T-helper 9 cell (primary cell): ENCODE measurements at regions not wholly inside any gene's neighbourhood (a gene's known extent, or its start where the extent isn't known, plus 50 kb on each side); places are given as distances from the start of the nearest gene placed in this dataset.
"Not testable (repeated sequence)": the region's sequence is repeated elsewhere in the genome, so short reads cannot be mapped to it uniquely, and the experiment has no call there.

ENCODE experiments used
- DNase-seq: peaks from one replicate; pipeline ENCODE4 v3.0.0-alpha.2; 2020

DNA sequence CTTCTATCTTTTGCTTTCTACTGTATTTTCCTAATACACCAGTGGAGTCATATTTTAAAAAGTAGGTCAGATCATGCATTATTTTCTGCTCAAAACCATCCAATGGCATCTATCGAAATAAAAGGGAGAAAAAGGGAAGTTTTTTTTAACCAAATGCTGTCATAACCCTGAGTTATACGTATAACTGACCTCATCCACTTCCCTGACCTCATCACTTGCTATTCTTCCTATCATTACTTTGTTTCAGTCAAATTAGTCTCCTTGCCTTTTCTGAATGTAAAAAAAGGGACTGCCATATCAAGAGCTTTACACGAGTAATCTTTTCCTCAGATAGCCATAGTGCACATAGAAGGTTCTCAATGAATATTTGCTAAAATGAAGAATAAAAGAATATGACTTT is 1383.6 kb downstream of the ZPLD1 start:
- no peak for DNase-seq

DNA sequence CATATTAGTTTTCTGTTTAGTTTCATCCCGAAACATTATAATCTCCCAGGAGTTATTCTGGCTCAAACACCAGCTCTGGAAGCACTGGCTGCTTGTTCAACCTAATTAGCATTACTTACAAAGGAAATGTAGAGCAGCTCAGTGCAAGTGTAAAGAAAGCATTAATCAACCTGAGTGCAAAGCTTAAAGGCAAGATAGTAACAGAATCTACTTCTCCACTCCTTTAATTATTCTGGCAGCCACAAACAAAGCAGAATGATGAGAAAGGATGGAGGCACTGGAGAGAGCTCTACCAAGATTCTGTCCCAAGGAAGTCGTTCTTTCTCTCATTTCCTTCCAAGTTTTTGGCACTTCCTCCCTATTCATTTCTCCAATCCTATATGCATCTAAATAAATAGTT is 1384.0 kb downstream of the ZPLD1 start:
- no peak for DNase-seq

DNA sequence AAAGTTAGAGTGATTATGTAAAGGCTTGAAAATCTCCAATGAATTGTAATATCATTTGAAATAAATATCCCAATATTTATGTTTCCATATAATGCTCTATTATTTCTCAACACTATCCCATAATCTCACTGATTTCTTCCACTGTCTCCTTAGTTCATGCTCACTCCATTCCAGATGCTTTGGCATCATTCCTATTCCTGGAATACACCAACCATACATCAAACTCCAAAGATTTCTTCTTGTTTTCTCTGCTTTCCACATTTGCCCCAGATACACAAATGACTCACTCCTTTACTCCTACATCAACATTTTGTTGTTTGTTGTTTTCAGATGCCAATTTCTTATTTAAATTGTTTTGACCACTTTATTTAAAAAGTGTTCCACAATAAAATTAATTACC is 1390.8 kb downstream of the ZPLD1 start:
- DNase-seq, result no peak

DNA sequence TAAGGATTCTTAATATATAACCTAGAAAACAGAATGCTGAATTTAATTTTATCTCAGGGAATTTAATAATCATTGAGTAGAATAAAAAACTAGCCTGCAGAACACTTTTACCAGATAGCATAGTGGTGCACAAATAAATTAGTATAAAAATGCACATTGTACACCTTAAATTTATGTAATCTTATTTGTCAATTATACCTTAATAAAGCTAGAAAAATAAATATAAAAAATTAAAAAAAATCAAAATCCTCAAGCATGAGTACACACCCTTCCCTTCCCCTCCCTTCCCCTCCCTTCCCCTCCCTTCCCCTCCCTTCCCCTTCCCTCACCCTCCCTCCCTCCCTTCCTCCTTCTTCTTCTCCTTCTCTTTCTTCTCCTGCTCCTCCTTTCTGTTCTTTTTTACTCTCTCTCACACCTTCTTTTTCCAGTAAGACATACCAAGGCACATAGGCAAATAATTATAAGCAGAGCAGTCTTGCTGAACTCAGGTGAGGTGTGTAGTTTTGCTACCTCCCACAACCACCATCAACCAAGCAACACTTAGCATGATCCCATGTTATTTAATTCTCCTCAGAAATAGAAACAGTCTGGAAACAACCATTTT is 1395.0 kb downstream of the ZPLD1 start:
- no peak for DNase-seq

DNA sequence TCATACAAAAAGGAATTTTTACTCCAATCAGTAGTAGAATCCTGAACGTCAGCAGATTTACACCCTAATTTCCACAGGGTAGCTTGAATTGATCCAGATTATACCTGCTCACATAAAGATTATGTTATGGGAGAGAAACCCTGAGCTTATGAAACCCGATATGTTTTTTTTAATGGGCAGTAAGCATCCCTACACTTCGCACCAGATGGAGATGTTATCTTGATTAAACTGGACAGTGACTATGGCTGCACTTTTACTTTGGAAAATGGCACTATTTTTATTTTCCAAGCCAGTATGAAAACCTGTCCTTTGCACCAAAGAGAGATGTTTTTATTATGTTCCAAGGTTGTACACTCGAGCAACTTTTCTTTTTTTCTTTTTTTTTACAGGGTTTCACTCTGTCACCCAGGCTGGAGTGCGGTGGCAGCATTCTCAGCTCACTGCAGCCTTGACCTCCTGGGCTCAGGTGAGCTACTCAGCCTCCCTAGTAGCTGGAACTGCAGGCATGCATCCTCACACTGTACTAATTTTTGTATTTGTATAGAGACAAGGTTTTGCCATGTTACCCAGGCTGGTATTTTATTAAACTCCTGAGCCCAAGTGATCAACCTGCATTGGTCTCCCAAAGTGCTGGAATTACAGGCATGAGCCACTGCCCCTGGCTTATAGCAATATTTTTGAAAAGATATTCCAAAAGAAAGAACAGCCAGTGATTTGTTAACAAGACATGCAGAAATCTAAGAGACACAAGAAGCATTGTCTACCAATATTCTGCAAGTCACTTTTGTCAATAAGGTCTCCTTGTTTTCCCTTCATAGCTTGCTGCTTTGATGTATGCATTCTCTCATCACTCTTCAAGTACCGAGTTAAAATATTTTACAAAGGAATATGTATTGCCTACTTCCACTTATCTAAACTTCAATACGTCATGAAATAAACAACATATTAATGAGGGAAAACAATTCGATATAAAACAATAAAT is 1412.6 kb downstream of the ZPLD1 start:
- no peak for DNase-seq

DNA sequence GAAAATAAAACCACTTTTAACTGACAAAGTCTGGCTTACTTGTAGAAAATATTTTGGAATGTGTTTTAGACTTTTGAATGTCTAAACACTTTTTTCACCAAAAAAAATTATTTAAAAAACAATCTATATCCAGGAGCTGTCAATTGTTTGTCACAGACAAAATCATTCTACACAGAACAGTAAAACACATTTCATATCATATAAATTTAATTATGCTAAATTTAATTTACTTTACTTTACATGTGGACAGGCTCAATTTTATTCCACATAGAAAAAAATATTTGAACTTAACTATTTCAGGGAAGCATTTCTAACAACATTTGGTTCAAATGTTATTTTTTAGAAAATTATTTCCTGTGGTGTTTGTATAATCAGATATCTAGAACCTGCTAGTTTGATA is 1417.0 kb downstream of the ZPLD1 start:
- no peak for DNase-seq

DNA sequence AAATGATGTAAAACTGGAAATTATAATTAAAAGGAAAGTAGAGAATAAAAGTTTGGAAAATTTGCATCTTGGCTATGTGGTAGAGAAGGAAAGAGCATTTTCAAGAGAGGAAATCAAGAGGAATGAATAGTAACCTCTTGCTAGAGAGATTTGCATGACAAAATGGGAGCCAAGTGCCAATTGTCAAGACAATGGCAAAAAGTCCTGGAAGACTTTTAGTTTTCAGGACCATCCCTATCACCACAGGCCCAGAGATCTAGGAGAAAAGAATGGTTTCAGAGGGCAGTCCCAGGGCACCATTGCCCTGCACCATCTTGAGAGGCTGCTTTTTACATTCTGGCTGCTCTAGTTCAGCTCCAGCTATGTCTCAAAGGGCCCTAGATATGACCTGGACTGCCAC is 1427.6 kb downstream of the ZPLD1 start:
- DNase-seq, result no peak

DNA sequence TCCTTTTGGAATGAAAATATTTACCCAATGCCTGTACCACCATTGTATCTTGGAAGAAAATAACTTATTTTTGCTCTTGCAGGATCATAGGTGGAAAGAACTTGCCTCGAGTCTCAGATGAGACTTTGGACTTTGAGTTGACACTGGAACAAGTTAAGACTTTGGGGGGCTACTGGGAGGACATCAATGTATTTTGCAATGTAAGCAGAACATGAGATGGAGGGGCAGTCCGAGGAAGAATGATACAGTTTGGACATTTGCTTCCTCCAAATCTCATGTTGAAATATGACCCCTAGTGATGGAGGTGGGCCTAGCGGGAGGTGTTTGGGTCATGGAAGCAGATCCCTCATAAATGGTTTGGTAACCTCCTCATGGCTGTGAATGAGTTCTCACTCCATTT is 1428.6 kb downstream of the ZPLD1 start:
- no peak for DNase-seq

DNA sequence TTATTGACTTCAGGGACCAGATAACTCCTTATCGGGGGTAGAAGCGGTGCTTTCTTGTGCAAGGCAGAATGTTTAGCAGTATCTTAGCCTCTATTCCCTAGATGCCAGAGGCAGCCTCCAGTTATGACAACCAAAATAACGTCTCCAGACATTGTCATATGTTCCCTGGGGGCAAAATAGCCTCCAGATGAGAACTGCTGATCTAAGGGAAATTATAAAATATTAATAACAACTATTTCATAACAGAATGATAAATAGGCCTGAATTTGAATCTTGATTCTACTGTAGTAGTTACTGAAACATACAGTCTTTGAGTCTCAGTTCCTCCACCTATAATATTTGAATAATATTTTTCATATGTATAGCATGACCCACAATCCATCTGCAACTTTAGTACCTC is 1431.3 kb downstream of the ZPLD1 start:
- DNase-seq, result no peak

DNA sequence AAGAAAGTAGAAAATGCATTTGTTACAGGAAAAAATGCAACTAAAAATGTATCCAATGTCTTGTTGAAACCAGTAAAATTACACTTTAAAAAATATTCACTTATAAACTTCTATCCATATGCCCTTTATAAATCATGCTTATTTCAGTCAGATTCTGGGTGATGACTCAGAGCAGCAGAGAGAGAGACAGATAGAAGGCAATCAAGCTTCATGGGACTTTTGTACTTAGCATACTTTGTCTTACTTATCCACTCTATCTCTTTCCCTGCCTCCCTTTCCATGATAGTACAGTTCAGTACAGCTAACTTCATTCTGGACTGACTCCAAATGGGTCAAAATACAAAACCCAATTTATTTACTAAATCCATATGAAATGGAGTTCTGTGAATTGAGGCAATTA is 1438.2 kb downstream of the ZPLD1 start:
- no peak for DNase-seq

DNA sequence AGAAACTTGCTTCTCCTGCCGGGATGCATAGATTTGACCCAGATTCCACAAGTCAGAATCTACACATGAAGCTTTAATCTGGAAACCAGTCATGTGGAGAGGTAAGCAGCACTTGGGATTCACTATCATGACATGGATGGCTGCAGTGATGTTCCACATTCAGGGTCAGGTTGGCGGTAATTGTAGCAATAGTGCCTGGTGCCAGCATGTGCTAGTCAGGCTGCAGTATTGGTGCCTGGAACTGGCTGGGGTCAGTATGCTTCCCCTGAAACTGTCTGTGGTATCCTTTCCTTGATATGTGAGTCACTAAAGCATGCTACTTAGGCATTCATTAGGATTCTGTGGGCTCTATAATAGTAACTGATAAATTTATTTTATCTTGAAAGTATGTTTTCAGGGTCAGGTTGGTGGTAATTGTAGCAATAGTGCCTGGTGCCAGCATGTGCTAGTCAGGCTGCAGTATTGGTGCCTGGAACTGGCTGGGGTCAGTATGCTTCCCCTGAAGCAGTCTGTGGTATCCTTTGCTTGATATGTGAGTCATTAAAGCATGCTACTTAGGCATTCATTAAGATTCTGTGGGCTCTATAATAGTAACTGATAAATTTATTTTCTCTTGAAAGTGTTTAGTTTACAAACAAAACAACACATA is 1439.2 kb downstream of the ZPLD1 start:
- DNase-seq, result no peak

DNA sequence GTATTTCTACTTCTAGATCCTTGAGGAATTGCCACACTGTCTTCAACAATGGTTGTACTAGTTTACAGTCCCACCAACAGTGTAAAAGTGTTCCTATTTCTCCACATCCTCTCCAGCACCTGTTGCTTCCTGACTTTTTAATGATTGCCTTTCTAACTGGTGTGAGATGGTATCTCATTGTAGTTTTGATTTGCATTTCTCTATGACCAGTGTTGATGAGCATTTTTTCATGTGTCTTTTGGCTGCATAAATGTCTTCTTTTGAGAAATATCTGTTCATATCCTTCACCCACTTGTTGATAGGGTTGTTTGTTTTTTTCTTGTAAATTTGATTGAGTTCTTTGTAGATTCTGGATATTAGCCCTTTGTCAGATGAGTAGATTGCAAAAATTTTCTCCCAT is 1447.0 kb downstream of the ZPLD1 start:
- not testable (repeated sequence) for DNase-seq

DNA sequence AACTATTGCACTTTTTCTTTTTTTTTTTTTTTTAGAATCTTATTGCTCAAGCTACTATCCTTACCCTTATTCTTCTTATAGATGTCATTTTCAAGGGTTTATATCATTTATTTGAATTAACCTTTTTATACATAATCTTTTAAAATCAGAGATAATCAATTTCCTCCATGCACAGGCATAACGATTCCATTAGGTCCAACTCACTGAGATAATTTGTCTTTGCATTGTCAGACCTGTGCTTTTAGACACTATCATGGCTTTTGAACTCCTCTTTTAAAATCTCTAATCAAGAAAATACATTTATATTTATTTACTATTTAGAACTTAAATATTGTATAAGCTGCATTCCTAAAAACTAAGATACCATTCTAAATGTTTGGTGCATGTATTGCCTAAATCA is 1454.9 kb downstream of the ZPLD1 start:
- no peak for DNase-seq

DNA sequence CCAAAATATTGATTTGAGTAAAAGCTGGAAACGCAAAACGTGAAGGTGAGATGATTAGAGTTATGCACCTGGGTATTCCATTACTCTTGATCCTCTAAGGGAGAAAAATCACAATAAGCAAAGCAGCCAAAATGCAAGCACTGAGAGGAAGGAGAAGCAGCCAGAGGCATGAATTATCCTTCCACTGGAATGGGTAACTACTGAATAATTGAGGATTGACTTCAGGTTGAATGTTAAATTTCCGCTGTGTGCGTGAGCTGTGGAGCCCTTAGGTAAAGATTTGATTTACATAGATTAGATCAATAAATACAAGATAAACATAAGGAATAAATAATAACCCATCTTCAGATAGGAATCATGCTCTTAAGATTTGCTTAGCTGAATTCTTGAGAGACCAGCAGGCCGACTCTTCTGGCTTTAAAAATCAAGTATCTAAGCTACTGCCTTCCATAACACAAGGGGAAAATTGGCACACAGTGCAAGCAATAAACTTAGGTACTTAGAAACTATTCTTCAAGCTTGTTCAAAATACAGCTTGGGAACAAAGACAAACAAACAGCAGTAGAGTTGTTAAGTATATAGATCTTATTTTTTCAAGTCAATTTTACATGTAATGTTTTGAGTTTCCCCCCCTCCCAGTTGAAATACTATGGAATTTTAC is 1459.5 kb downstream of the ZPLD1 start:
- DNase-seq, result no peak

DNA sequence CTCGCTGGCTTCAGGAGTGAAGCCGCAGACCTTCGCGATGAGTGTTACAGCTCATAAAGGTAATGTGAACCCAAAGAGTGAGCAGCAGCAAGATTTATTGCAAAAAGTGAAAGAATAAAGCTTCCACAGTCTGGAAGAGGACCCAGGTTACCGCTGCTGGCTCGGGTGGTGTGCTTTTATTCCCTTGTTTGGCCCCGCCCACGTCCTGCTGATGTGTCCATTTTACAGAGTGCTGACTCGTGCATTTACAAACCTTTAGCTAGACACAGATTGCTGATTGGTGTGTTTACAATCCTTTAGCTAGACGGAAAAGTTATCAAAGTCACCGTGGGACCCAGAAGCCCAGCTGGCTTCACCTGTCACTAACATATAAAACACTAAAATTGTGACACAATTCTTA is 1464.5 kb downstream of the ZPLD1 start:
- DNase-seq, result no peak

DNA sequence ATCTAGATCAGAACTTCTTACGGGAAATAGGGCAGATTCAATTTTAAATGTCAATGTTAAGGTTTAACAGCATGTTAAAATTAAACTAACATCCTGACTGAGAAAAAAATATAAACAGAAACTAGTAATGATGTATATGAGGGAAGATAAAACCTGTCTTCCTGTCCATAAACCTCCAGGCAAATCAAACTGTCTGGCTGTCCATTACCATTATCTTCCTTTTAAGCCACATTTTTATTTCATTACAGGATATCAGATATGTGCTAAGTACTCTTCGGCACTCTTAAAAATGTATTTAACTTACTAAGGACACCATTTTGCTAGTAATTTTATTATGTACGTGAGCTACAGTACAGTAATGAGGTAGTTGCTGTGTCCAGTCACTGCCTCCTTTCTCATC is 1461.7 kb upstream of the ALCAM start:
- DNase-seq, result no peak

DNA sequence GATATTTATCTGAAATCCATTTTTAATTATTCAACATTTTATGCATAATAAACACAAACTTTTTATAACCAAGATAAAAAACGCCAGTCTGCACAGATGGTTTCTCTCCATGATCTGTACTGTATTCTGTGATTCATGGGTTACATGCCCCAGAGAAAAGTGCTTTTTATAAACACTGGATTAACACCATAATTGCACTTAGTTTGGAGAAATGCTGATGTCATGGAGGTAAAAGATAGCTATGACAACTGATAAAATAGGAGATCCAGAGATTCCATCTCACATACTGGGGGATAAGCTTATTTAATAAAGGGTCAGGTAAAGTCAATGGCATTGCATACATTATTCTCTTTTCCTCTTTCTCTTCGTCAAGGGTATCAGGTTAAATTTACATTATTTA is 1460.4 kb upstream of the ALCAM start:
- no peak for DNase-seq

DNA sequence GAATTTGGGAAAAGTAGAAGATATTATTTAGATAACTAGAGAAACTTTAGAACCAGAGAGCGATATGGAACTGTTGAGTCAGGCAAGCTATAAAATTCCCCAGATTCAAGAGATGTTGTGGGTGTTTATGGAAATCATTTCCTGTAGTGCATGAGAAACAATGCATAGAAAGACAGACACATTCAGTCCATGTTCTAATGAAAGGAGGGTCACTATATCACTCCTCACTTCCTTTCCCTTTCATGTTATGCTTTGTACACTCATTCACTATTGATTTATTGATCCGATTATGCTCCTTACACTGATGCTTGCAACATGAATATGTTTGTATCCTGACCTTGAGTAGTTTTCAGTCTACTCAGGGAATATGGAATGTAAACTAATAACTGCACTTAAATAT is 1459.9 kb upstream of the ALCAM start:
- DNase-seq, result no peak

DNA sequence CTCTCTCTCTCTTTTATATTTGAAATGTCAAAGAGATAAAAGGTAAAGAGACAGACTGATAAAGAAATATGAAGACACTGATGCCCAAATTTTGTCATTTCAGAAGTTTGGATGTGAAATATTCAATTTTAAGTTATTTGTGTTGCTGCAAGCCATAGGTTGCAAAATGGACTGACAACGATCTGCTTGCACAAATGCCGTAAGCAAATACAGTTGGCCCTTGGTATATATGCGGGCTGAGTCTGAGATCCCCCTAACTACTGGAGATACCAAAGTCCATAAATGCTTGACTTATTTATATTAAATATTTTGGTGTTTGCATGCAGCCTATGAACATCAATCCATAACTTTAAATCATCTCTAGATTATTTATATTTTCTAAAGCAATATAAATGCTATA is 1459.1 kb upstream of the ALCAM start:
- DNase-seq, result no peak

DNA sequence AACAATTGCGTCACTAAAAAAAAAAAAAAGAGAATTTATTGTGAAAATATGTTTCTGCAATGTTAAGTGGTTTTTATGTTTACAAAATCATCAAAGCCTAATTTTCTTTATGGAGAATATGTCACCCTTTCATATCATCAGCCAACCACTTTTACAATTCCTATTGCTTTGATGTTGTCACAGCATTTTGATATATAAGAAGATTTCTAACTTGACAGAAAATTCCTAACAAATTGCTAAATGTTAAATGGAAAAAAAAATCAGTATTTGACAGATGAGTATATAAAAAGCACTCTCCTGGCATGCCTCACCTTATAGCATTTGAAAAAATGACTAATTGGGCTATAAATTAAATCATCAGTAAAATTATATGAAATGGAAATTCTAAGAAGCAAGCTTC is 1457.3 kb upstream of the ALCAM start:
- DNase-seq, result no peak

DNA sequence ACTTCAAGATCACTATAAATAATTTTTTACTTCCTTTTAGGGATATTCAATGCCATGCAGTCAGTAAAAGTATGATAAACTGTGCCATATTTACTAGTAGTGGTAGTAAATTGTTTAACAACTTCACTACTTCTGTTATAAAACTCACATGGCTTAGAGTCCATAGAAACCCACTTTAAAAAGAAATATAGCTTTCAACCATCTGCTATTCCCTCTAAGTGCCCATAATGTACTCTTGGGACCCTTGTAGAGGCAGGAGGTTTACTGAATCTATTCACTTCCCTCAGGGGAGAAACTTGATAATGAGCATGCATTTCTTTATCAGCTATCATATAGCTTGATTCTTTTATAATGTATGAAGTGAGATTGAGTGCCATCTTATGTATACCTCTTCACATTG is 1448.4 kb upstream of the ALCAM start:
- DNase-seq, result no peak

DNA sequence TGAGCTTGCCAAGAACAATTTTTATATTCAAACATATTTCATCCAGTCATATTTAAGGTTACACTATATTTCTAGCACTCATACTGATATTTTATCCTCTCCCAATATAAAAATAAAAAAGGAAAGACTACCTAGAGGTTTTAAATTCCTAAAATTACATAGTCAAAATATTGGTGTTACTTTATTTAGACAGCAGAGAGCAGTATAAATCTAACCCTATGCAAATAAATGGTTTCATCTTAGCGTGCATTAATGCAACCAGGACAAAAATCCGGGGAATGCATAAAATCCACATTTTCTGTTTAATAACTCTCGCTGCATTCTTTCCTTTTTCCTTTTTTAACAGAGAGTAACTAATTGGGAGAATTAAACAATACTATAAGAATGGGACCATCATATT is 1447.4 kb upstream of the ALCAM start:
- DNase-seq, result no peak

DNA sequence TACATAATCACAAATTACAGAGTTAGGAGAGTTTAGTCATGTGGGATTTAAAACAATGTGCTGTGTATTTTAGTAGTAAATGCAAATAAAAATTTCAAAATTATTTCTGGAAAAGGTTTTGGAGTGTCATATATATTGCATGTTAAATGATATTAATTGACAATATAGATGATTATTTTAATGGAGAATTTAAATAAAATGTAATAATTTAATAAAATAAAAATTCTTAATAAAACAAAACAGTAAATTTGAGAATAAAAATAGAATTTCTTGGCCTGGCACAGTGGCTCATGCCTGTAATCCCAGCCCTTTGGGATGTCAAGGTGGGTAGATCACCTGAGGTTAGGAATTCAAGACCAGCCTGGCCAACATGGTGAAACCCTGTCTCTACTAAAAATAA is 1442.8 kb upstream of the ALCAM start:
- no peak for DNase-seq

DNA sequence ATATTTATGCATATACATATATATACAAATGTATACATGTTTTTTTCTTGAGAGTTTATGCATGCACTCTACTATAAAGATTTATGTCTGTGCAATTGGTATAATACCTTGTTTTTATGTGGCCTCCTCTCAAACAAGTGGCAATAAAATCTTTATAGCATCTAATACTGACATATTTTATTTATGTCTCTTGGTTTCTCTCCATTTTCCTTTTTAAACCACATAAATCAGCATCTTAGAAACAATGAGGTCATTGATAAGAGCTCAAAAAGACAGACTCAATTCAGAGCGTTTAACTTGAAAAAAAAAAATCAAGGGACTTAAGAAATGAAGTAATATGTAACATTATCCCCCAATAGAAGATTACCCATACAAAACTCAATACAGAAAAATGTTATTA is 1442.2 kb upstream of the ALCAM start:
- DNase-seq, result no peak
